Hepatocyte (in vitro differentiated cells): ENCODE measurements at regions not wholly inside any gene's neighbourhood (a gene's known extent, or its start where the extent isn't known, plus 50 kb on each side); places are given as distances from the start of the nearest gene placed in this dataset.
"Not testable (repeated sequence)": the region's sequence is repeated elsewhere in the genome, so short reads cannot be mapped to it uniquely, and the experiment has no call there.

Source experiments
- EZH2 ChIP-seq: fragments of 200-600 bp; sonication (generic); IDR thresholded peaks from 2 replicates; pipeline ENCODE4 v1.6.1; 2016; ENCODE audit warnings: antibody characterized with exemption, mild to moderate bottlenecking, borderline replicate concordance
- TF ChIP-seq, protein P1 (sequence below): fragments of 200-600 bp; sonication (generic); IDR thresholded peaks from 2 replicates; pipeline ENCODE4 v1.5.1; 2016; ENCODE audit warnings: antibody characterized with exemption, mild to moderate bottlenecking; ENCODE audit not compliant: poor library complexity

DNA sequence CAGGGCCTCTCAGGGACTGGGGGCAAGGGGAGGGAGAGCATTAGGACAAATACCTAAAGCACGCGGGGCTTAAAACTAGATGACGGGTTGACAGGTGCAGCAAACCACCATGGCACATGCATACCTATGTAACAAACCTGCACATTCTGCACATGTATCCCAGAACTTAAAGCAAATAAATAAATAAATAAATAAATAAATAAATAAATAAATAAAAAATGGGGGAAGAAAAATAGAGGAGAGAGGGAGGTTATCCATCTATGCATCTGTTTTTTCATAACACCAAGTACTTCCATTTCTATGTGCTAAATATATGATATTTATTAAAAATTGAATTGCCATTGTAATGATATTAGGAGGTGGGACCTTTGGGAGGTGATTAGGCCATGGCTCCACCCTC lies 539.5 kb downstream of the TRIML1 start:
- TF ChIP-seq, protein P1, sequence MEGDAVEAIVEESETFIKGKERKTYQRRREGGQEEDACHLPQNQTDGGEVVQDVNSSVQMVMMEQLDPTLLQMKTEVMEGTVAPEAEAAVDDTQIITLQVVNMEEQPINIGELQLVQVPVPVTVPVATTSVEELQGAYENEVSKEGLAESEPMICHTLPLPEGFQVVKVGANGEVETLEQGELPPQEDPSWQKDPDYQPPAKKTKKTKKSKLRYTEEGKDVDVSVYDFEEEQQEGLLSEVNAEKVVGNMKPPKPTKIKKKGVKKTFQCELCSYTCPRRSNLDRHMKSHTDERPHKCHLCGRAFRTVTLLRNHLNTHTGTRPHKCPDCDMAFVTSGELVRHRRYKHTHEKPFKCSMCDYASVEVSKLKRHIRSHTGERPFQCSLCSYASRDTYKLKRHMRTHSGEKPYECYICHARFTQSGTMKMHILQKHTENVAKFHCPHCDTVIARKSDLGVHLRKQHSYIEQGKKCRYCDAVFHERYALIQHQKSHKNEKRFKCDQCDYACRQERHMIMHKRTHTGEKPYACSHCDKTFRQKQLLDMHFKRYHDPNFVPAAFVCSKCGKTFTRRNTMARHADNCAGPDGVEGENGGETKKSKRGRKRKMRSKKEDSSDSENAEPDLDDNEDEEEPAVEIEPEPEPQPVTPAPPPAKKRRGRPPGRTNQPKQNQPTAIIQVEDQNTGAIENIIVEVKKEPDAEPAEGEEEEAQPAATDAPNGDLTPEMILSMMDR: not testable (repeated sequence)
- not testable (repeated sequence) for TF ChIP-seq EZH2
